ENCODE measurements at regions not wholly inside any gene's neighbourhood (a gene's known extent, or its start where the extent isn't known, plus 50 kb on each side); places are given as distances from the start of the nearest gene placed in this dataset.

DNA sequence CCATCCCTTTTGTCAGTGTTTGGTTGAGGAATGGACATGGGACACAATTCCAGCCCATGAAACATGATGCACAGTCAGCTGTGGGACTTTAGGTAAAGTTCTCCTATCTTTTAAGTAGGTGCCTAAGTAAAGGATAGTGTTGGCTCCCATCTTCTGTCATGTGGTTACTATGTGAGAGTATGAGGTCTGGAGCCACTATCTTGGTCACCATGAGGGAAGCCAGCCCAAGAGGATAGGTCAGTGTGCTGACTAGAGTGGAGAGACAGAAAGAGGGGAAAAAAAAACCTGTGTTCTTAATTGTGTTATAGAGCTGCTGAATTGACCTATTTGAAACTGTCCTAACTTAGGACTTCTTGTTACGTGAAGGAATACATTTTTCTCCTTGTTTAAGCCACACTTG is 89.7 kb upstream of the NAMPT start:
- TF ChIP-seq POLR2A (IDR thresholded peaks at IDR 0.05; ENCODE audit: low read length) (no peak), GATA1 (IDR thresholded peaks at IDR 0.05; ENCODE audit: low read depth, low read length) (no peak)

Measured in erythroblast (primary cell).